ENCODE measurements at regions not wholly inside any gene's neighbourhood (a gene's known extent, or its start where the extent isn't known, plus 50 kb on each side); places are given as distances from the start of the nearest gene placed in this dataset.

DNA sequence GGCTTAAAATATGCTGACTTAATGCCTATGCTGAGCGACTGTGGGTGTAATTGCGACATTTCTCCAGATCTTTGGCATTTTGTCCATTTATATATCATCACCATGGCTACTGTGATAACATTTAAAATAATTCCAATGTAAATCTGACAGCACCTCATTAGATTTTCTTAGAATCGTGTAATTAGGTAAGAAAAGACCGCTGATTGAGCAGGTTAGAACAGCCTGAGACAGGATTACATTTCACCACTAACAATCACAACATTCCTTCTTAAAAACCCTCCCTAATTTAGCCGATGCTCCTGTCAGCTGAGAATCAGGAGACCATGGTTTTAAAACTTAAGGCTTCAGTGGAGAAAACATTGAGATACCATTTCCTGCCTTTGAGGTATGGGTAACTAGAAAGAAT, 455.3 kb upstream of the PDZRN3 start:
- H3K27me3 ChIP-seq (ENCODE audit: low read depth) = no peaks in the 10 kb centered on the region
- peaks cover 31% of the 10 kb centered on the region for H3K4me1 ChIP-seq
- DNase-seq (ENCODE audit: low spot score in 2 of 2) = peak; percentile 18 to 69
- no peaks in the 10 kb centered on the region for H3K36me3 ChIP-seq (replicated peaks)
- in situ Hi-C loops (cut with MboI; ENCODE audit: low sequenced_read_pairs) = no loop called here
- H3K9me3 ChIP-seq = peaks cover 7% of the 10 kb centered on the region; the same call in 1 of the 2 replicates
- no peak overlapping the region for H3K4me3 ChIP-seq

GRCh38 chr3:74075241-74075640, 450.5 kb upstream of the PDZRN3 start:
- in situ Hi-C loops (cut with MboI; ENCODE audit: low sequenced_read_pairs) = no loop called here
- peaks cover 19% of the 10 kb centered on the region for H3K4me1 ChIP-seq

GRCh38 chr3:74074700-74075099, 450.0 kb upstream of the PDZRN3 start:
- no peaks in the 10 kb centered on the region for H3K36me3 ChIP-seq (replicated peaks)
- in situ Hi-C loops (cut with MboI; ENCODE audit: low sequenced_read_pairs) = no loop called here
- H3K4me1 ChIP-seq = peaks cover 19% of the 10 kb centered on the region
- no peaks in the 10 kb centered on the region for H3K27me3 ChIP-seq (ENCODE audit: low read depth)
- no peak for DNase-seq (ENCODE audit: low spot score in 2 of 2)
- H3K9me3 ChIP-seq = no peaks in the 10 kb centered on the region
- no peak overlapping the region for H3K4me3 ChIP-seq

More at GRCh38 chr3:74075241-74075640, 450.5 kb upstream of the PDZRN3 start:
- DNase-seq (ENCODE audit: low spot score in 2 of 2) = no peak
- H3K27me3 ChIP-seq (ENCODE audit: low read depth) = no peaks in the 10 kb centered on the region
- no peaks in the 10 kb centered on the region for H3K9me3 ChIP-seq
- no peaks in the 10 kb centered on the region for H3K36me3 ChIP-seq (replicated peaks)
- H3K4me3 ChIP-seq = no peak overlapping the region

- Histone ChIP-seq H3K4me1 (peaks cover 26% of the 10 kb centered on the region), H3K27me3 (ENCODE audit: low read depth) (no peaks in the 10 kb centered on the region), H3K36me3 (replicated peaks) (0 out of 2 replicates have a peak, but pooled peaks cover 3% of the 10 kb centered on the region), H3K9me3 (no peaks in the 10 kb centered on the region), H3K4me3 (no peak overlapping the region)
- in situ Hi-C loops (cut with MboI; ENCODE audit: low sequenced_read_pairs) = loop anchor here (10.0 kb wide), 1 partner anchor 192 kb away; no protein-coding TSS in a partner anchor
- peak; percentile 63 to 80 for DNase-seq (ENCODE audit: low spot score in 2 of 2)
These were observed 442.6 kb upstream of the PDZRN3 start for GRCh38 chr3:74067296-74067695.

DNA sequence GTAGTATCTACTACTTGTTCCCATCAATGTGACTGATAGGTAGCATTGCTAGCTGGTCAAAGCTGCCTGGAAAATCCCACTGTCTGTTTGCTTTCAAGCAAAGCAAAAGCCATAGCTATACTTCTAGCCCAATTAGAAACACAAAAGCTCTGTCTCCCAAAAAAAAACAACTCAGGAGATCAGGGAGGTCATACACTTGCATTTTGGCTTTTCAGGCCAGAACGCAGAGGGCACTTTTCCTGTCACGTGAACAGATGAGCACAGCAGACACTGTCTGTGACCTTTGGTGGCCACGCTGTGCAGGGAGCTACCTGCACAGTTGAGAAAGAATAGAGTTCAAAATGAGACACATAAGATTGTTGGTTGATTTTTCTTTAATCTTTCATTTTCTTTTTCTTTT, 441.7 kb upstream of the PDZRN3 start:
- no peaks in the 10 kb centered on the region for H3K9me3 ChIP-seq
- in situ Hi-C loops (cut with MboI; ENCODE audit: low sequenced_read_pairs) = loop anchor here (10.0 kb wide), 1 partner anchor 192 kb away; no protein-coding TSS in a partner anchor
- DNase-seq (ENCODE audit: low spot score in 2 of 2) = peak; percentile 65 to 81
- 0 out of 2 replicates have a peak, but pooled peaks cover 3% of the 10 kb centered on the region for H3K36me3 ChIP-seq (replicated peaks)
- H3K4me3 ChIP-seq = no peak overlapping the region
- peaks cover 28% of the 10 kb centered on the region for H3K4me1 ChIP-seq
- H3K27me3 ChIP-seq (ENCODE audit: low read depth) = no peaks in the 10 kb centered on the region

- no peaks in the 10 kb centered on the region for H3K9me3 ChIP-seq
- peaks cover 59% of the 10 kb centered on the region for H3K4me1 ChIP-seq
- H3K4me3 ChIP-seq = no peak overlapping the region
- no peaks in the 10 kb centered on the region for H3K36me3 ChIP-seq (replicated peaks)
- DNase-seq (ENCODE audit: low spot score in 2 of 2) = peak in 1 of 2 experiments; percentile 99
- H3K27me3 ChIP-seq (ENCODE audit: low read depth) = no peaks in the 10 kb centered on the region
- in situ Hi-C loops (cut with MboI; ENCODE audit: low sequenced_read_pairs) = loop anchor here (10.0 kb wide), 1 partner anchor 185 kb away; no protein-coding TSS in a partner anchor
These were observed 435.3 kb upstream of the PDZRN3 start for GRCh38 chr3:74059923-74060600.

DNA sequence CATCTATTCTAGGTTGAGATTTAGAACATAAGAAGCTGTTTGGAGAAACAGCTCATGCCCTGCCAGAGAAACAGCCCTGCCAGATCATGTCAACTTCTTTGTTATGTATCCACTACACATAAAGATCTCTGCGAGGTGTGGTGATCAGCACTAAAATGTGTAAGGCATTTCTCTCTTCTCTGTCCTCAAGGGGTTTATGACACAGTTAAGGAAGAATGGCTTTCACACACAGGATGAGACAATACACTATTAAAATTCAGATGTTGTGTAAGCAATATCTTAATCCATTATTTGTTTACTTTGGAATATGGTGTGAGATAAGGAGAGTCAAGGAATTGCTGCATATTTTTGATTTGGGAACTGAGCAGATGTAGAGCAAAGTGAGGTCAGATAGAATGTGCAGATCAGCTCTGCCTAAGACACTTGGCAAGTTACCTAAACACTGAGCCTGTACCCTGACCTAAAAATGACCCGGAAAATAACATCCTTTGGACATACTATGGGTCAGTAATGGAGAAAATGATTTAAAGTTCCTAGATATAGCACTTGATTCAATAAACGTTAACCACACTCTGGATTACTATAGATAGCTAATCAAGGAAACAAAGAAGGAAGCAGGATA, 434.7 kb upstream of the PDZRN3 start:
- peaks cover 66% of the 10 kb centered on the region for H3K4me1 ChIP-seq
- no peak overlapping the region for H3K4me3 ChIP-seq
- no peaks in the 10 kb centered on the region for H3K9me3 ChIP-seq
- H3K27me3 ChIP-seq (ENCODE audit: low read depth) = no peaks in the 10 kb centered on the region
- peak; percentile 69 to 99 for DNase-seq (ENCODE audit: low spot score in 2 of 2)
- H3K36me3 ChIP-seq (replicated peaks) = no peaks in the 10 kb centered on the region
- in situ Hi-C loops (cut with MboI; ENCODE audit: low sequenced_read_pairs) = no loop called here

DNA sequence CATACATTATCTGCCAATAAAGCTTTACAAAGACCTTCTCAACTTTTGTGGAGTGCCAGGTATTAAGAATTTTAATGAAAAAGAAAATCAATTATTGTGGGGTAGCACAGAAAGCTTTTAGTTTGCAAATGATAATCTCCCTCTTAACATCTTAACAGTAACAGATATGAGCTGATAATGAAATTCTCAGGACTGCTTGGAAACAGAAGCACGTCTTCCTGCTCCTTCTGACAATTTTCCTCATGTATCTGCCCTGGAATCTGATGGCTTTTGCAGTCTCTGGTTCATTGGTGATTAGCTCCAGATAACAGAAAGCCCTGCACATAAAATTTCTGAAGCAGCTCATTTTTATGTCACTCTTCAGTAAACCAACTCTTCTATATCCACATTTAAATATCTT, 432.4 kb upstream of the PDZRN3 start:
- Histone ChIP-seq H3K27me3 (ENCODE audit: low read depth) (no peaks in the 10 kb centered on the region), H3K9me3 (no peaks in the 10 kb centered on the region), H3K4me3 (no peak overlapping the region), H3K4me1 (peaks cover 83% of the 10 kb centered on the region), H3K36me3 (replicated peaks) (no peaks in the 10 kb centered on the region)
- peak; percentile 50 to 98 for DNase-seq (ENCODE audit: low spot score in 2 of 2)
- in situ Hi-C loops (cut with MboI; ENCODE audit: low sequenced_read_pairs) = no loop called here

- peaks cover 77% of the 10 kb centered on the region for H3K4me1 ChIP-seq
- H3K27me3 ChIP-seq (ENCODE audit: low read depth) = no peaks in the 10 kb centered on the region
- peak in 1 of 2 experiments; percentile 38 for DNase-seq (ENCODE audit: low spot score in 2 of 2)
- H3K4me3 ChIP-seq = no peak overlapping the region
- in situ Hi-C loops (cut with MboI; ENCODE audit: low sequenced_read_pairs) = no loop called here
- no peaks in the 10 kb centered on the region for H3K36me3 ChIP-seq (replicated peaks)
- H3K9me3 ChIP-seq = no peaks in the 10 kb centered on the region
These were observed 430.3 kb upstream of the PDZRN3 start for GRCh38 chr3:74055061-74055460.

DNA sequence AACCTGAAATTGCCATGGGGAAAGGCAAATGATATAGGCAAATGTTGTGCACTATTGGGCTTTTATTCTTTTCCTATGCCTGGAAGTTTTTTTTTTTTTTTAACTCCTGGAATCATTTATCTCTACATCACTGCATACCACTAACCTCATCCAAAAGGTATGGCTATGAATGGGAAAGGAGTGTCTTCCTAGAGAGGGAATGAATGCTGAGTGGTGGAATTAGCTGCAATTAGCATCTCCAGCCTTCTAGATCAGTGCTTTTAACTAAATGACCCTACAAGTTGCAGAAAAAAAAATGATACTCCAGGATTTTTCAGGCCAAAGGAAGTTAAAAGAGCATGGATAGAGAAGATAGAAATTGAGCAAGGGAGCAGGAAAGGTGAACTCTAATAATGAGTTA, 429.8 kb upstream of the PDZRN3 start:
- H3K9me3 ChIP-seq = no peaks in the 10 kb centered on the region
- H3K4me1 ChIP-seq = peaks cover 73% of the 10 kb centered on the region
- H3K4me3 ChIP-seq = no peak overlapping the region
- DNase-seq (ENCODE audit: low spot score in 2 of 2) = no peak
- in situ Hi-C loops (cut with MboI; ENCODE audit: low sequenced_read_pairs) = no loop called here
- H3K27me3 ChIP-seq (ENCODE audit: low read depth) = no peaks in the 10 kb centered on the region
- H3K36me3 ChIP-seq (replicated peaks) = no peaks in the 10 kb centered on the region

DNA sequence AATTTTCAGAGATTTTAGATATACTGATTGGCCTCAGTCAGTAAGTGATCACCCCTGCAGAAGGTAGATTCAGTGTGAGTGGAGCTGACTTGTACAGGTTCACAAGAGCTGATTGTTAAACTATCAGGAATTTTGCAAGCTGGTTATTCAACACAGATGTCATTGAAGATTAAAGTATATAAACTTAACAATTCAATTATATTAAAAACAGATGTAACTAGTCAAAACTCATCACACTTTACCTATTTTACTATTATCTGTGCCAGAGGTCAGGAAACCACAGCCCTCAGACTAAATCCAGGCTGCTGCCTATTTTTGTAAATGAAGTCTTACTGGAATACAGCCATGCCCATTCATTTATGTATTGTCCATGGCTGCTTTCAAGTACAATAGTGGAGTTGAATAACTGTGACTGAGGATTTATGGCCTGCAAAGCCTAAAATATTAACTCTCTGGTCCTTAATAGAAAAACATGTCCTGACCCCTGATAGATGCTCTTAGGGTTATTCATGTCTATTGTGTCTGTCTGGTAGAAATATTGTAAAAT, 429.3 kb upstream of the PDZRN3 start:
- Histone ChIP-seq H3K9me3 (no peaks in the 10 kb centered on the region), H3K36me3 (replicated peaks) (no peaks in the 10 kb centered on the region), H3K27me3 (ENCODE audit: low read depth) (no peaks in the 10 kb centered on the region), H3K4me3 (no peak overlapping the region), H3K4me1 (peaks cover 70% of the 10 kb centered on the region)
- in situ Hi-C loops (cut with MboI; ENCODE audit: low sequenced_read_pairs) = no loop called here
- DNase-seq (ENCODE audit: low spot score in 2 of 2) = peak; percentile 43 to 88

- peaks cover 32% of the 10 kb centered on the region for H3K4me1 ChIP-seq
- H3K36me3 ChIP-seq (replicated peaks) = no peaks in the 10 kb centered on the region
- no peak overlapping the region for H3K4me3 ChIP-seq
- H3K27me3 ChIP-seq (ENCODE audit: low read depth) = no peaks in the 10 kb centered on the region
- no peaks in the 10 kb centered on the region for H3K9me3 ChIP-seq
- no peak for DNase-seq (ENCODE audit: low spot score in 2 of 2)
- in situ Hi-C loops (cut with MboI; ENCODE audit: low sequenced_read_pairs) = no loop called here
These were observed 424.7 kb upstream of the PDZRN3 start for GRCh38 chr3:74049444-74049843.

DNA sequence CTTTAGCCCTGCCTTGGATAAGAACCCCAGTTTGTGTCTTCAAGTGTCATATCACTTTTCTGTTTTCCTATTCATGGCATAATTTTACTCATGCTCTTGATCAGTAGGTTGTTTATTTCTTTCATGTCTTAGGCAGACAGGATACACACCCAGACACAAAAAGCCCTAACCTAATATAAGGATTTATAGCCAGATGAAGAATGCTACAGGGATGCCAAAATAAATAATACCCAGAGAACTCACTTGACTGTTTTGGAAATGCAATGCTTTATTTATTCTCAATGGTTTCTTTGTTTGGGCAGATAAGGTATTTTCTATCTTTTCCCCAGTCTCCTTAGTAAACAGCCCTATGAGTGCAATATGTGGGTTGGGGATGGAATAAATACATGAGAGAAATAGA, 424.0 kb upstream of the PDZRN3 start:
- in situ Hi-C loops (cut with MboI; ENCODE audit: low sequenced_read_pairs) = no loop called here
- Histone ChIP-seq H3K27me3 (ENCODE audit: low read depth) (no peaks in the 10 kb centered on the region), H3K36me3 (replicated peaks) (no peaks in the 10 kb centered on the region), H3K4me1 (peaks cover 24% of the 10 kb centered on the region), H3K4me3 (no peak overlapping the region), H3K9me3 (no peaks in the 10 kb centered on the region)
- DNase-seq (ENCODE audit: low spot score in 2 of 2) = no peak

DNA sequence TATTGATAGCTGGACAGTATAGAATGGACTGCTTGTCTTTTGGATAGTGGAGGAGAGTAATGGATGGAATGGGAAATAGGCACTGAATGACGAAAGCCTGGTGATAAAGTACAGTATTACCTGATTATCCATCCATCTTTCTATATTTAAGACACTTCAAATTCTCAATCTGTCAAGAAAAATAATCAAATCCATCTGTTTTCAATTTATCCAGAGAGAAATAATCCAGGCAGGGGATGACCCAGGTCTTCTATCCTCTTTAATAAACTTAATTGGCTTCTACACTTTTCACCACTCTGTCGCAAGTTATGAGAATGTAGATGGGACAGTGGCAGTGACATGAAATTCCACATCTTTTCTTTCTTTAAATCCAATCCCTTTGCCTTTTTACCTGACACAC, 420.3 kb upstream of the PDZRN3 start:
- Histone ChIP-seq H3K4me1 (peaks cover 7% of the 10 kb centered on the region; the same call in 1 of the 2 replicates), H3K36me3 (replicated peaks) (no peaks in the 10 kb centered on the region), H3K4me3 (no peak overlapping the region), H3K27me3 (ENCODE audit: low read depth) (no peaks in the 10 kb centered on the region), H3K9me3 (no peaks in the 10 kb centered on the region)
- no peak for DNase-seq (ENCODE audit: low spot score in 2 of 2)
- in situ Hi-C loops (cut with MboI; ENCODE audit: low sequenced_read_pairs) = no loop called here
